Umbilical cord (tissue), 1 donor: ENCODE measurements at regions not wholly inside any gene's neighbourhood (a gene's known extent, or its start where the extent isn't known, plus 50 kb on each side); places are given as distances from the start of the nearest gene placed in this dataset.

ENCODE experiments used
- DNase-seq: peaks from one replicate; pipeline ENCODE4 v3.0.0-alpha.2; 2015; ENCODE audit warnings: low spot score

GRCh38 chr10:55518416-55518815 lies 717.4 kb upstream of the PCDH15 start:
- DNase-seq, result peak; percentile 95

GRCh38 chr10:55509168-55509567 lies 708.1 kb upstream of the PCDH15 start:
- no peak for DNase-seq

GRCh38 chr10:55500931-55501559 lies 700.0 kb upstream of the PCDH15 start:
- DNase-seq, result no peak

DNA sequence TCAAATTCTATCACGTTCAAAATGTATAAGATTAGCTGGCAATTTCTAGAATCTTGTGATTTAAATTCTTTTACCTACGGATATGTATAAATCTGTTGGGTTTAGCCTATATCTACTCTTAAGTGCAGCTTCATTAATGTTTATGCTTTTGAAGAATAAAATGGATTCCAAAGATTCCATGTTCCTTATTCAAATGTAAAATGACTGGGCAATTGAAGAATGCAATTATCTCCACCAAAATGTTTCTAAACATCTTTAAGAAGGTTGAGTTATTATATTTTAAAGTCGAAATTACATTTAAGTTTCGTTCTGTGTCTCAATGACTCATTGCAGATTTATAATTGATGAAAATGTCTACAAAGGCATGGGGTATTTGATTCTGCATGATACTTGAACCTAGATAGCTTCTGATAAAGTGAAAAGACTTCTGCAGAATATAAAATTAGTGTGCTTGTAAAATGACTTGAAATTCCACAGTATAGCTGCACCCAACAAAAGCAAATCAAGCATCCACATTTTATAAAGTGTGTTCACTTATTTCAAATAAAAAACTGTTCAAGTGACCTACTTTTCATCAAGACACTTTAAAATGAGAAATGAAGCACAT lies 697.0 kb upstream of the PCDH15 start:
- DNase-seq, result no peak

DNA sequence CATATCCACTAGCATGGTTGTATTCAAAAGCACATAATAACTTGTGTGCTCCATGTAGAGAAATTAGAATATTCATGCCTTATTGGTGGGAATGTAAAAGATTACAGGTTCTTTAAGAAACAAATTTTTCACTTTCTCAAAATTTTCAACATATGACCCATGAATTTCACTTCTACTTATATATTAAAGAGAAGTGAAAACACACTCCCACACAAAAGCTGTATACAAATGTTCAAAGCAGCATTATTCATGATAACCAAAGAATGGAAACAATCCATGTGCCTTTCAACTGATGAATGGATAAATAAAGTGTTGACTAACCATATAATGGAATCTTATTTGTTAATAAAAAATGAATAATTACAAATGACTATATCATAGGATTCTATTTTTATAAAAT lies 694.5 kb upstream of the PCDH15 start:
- no peak for DNase-seq

- DNase-seq, result no peak
These were observed 690.7 kb upstream of the PCDH15 start for GRCh38 chr10:55491712-55492111.

- DNase-seq, result no peak
These were observed 684.8 kb upstream of the PCDH15 start for GRCh38 chr10:55485827-55486226.

- DNase-seq, result peak; percentile 30
These were observed 675.1 kb upstream of the PCDH15 start for GRCh38 chr10:55476129-55476528.

- no peak for DNase-seq
These were observed 673.2 kb upstream of the PCDH15 start for GRCh38 chr10:55474258-55474657.

DNA sequence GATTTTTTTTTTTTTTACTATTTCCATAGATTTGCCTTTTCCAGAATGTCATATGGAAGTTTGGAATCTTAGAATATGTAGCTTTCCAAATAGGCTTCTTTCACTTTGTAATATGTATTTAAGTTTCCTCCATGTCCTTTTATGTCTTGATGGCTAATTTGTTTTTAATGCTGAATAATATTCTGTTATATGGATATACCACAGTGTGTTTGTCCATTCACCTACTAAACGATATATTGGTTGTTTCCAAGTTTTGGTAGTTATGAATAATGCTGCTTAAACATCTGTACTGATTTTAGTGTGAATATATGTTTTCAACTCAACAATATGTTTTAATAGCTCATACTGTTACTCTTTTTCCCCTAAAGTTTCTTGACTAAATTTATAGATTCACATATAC lies 669.8 kb upstream of the PCDH15 start:
- DNase-seq, result no peak

- peak; percentile 12 for DNase-seq
These were observed 665.9 kb upstream of the PCDH15 start for GRCh38 chr10:55466806-55467504.

- DNase-seq, result no peak
These were observed 663.1 kb upstream of the PCDH15 start for GRCh38 chr10:55464083-55464482.

DNA sequence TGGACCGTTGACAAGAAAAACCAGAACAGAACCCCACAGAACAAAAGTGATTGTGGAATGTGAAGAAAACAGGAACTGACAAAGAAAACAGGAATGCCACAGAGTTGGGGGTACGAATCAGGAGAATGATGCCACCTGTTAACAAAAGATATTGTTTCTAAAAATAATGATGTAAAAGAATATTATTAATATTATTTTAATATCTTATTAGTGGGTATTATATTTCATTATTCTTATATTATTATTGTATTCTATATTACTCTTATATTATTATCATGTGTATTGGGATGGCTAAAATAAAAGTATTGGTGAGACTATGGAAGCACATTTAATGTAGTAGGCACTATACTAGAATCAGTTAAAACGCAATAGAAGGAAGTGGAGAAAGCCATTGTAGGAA lies 659.0 kb upstream of the PCDH15 start:
- no peak for DNase-seq

- DNase-seq, result peak; percentile 35
These were observed 649.0 kb upstream of the PCDH15 start for GRCh38 chr10:55449981-55450380.

DNA sequence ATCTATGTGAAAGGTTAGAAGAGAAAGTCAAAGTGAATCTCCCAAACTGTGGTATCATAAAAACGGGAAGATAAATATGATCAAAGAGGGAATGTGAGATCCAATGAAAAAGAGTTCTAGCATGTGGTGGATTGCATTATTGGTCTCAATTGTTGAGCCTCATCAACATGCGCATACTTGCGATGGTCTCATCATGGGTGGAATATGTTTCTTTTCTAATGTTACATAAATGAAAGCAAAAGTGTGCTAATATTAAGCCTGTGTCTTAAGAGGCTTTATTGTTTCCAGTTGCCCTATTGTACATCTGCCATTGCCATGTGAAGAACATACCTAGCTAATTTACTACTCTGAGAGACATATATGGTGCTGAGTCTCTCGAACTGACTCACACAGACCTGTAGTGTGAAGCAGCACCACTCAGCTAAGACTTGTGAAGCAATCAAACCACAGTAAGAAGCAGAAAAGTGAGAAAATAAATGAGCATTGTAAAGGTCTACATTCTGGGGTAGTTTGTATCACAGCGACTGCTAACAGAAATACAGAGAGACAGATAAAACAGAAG lies 645.5 kb upstream of the PCDH15 start:
- no peak for DNase-seq

DNA sequence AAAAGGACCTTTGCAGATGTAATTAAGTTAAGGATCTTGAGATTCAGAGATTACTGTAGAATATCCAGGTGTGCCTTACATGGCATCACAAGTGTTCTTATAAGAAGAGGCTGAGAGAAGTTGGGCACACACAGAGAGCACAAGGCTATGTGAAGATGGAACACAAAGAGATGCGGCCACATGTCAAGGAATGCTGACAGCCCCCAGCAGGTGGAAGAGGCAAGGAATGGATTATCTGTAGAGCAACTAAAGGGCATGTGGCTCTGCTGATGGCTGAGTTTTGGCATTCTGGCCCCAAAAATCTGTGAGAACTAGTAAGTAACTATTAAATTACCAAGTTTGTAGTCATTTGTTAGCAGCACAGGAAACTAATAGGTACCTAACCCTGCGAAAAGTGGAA lies 640.7 kb upstream of the PCDH15 start:
- DNase-seq, result no peak

DNA sequence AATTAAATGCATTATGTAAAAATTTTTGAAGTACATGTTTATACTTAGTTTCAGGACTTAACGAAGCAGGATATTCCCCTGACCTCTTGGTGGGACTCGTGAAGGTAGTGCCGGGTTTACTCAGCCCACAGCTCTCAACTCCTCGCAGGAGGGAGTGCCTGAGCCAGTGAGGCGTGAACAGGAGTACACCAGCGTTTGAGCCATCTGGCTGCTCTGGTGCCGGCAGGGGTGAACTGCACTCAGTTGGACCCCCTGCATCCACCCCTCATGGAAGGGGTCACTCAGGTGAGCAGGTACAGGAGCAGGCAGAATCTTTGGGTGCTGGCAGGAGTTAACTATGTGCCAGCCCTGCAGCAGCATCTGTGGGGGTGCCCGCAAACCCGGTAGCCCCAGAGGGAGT lies 625.1 kb upstream of the PCDH15 start:
- no peak for DNase-seq

DNA sequence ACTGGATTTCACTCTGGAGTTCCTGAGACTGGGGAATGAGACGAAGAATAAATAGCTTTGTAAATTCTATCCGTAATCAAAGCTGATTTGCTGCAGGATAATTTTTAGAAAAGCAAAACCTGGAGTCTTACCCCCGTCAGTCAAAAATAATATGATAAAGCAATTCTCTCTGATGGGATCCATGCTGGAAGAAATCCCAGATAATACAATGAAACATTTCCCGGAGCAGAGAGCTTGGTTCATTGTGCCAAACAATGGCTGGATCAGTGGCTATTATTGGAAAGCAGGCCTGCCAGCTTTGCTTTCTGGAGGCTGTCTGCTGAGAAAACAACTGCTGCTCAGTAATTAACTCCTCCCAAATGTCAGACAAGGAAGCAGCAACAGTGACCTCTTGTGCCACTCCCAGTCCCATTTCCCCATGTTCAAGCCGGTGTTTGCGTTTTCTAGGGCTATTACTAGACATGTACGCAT lies 609.4 kb upstream of the PCDH15 start:
- DNase-seq, result peak; percentile 18

- DNase-seq, result no peak
These were observed 603.1 kb upstream of the PCDH15 start for GRCh38 chr10:55404094-55404493.

- no peak for DNase-seq
These were observed 599.2 kb upstream of the PCDH15 start for GRCh38 chr10:55400075-55400849.

- no peak for DNase-seq
These were observed 597.5 kb upstream of the PCDH15 start for GRCh38 chr10:55398497-55398882.
